Natural killer cell treated with Interleukin-12 subunit alpha and Interleukin-12 subunit beta and Interleukin-15 and Interleukin-18, amount 100 ng/mL, for 72 hours (primary cell): ENCODE measurements at regions not wholly inside any gene's neighbourhood (a gene's known extent, or its start where the extent isn't known, plus 50 kb on each side); places are given as distances from the start of the nearest gene placed in this dataset.
"Not testable (repeated sequence)": the region's sequence is repeated elsewhere in the genome, so short reads cannot be mapped to it uniquely, and the experiment has no call there.

Experiments used
- ATAC-seq, 2 donors: fragments of 150-1000 bp; cut with Tn5 transposase in 1 of 2; sonication (Bioruptor Pico), chemical (Tn5 transposase) in 1 of 2; 2 replicates each; pipeline ENCODE4 v1.10.0; 2021
- DNase-seq: peaks from one replicate; pipeline ENCODE4 v3.0.0; 2022; ENCODE audit warnings: low spot score
- H3K27ac Mint-ChIP-seq, 2 donors: 1 replicate in 1 of 2; 2 replicates in 1 of 2; pipeline ENCODE4 v1.8.0; 2022; ENCODE audit warnings: mixed read lengths in 2 of 2, mild to moderate bottlenecking in 1 of 2, moderate library complexity in 1 of 2
- H3K27me3 Mint-ChIP-seq, 2 donors: 1 replicate in 1 of 2; 2 replicates in 1 of 2; pipeline ENCODE4 v1.8.0; 2022; ENCODE audit warnings: mixed read lengths in 2 of 2
- H3K36me3 Mint-ChIP-seq: one replicate; pipeline ENCODE4 v1.8.0; 2022; ENCODE audit warnings: mixed read lengths
- H3K4me1 Mint-ChIP-seq, 2 donors: 1 replicate in 1 of 2; 2 replicates in 1 of 2; pipeline ENCODE4 v1.8.0; 2022; ENCODE audit warnings: low read depth in 2 of 2, mixed read lengths in 2 of 2, mild to moderate bottlenecking in 1 of 2
- H3K4me3 Mint-ChIP-seq: one replicate; pipeline ENCODE4 v1.8.0; 2022; ENCODE audit warnings: mixed read lengths
- H3K9me3 Mint-ChIP-seq: 2 replicates; pipeline ENCODE4 v1.8.0; 2022; ENCODE audit warnings: mixed read lengths

DNA sequence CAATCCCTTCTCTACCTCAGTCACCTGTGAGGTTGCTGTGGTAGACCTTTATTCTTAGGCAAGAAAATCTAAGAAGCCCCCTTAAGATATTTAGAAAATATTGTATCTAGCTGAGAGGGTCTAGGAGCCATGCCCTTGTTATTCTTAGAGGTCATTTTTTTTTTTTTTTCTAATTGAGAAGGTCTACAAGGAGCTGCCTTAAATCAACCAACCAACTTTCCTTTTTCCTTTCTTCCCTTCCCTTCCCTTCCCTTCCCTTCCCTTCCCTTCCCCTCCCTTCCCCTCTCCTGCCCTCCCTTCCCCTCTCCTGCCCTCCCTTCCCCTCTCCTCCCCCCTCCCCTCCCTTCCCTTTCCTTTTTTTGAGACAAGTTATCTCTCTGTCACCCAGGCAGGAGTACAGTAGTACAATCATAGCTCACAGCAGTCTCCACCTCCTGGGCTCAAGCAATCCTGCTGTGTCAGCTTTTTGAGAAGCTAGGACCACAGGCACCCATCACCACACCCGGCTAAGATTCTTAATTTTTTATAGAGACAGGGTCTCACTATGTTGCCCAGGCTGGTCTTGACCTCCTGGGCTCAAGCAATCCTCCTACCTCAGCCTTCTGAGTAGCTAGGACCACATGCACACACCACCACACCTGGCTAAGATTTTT is 668.4 kb upstream of the FBXO33 start:
- Mint-ChIP-seq H3K4me1 (no peaks in the 10 kb centered on the region), H3K27me3 (no peaks in the 10 kb centered on the region), H3K9me3 (peaks cover 11% of the 10 kb centered on the region), H3K36me3 (no peaks in the 10 kb centered on the region), H3K27ac (no peak overlapping the region), H3K4me3 (no peak overlapping the region)
- DNase-seq (no peak), ATAC-seq (no peak)

DNA sequence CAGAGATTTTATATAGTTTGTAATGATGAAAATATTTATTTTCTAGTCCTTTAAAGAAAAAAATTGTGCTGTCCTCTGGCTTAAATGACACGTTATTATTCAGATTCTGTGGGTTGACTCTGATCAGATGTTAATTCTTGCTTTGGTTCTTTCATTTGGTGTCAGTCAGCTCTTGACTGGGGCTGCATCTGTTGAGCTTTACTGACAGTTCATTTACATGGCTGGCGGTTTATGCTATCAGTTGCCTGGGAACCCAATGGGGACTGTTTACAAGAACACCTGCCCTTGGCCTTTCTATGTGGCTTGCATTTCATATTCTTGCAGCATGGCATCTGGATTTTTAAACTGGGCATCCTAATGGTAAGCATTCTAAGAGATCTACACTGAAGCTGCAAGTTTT is 667.1 kb upstream of the FBXO33 start:
- no peak for ATAC-seq
- H3K9me3 Mint-ChIP-seq, result peaks cover 7% of the 10 kb centered on the region
- no peaks in the 10 kb centered on the region for H3K27me3 Mint-ChIP-seq
- no peak for DNase-seq
- H3K4me1 Mint-ChIP-seq, result no peaks in the 10 kb centered on the region
- H3K36me3 Mint-ChIP-seq, result no peaks in the 10 kb centered on the region
- H3K4me3 Mint-ChIP-seq, result no peak overlapping the region
- H3K27ac Mint-ChIP-seq, result no peak overlapping the region

DNA sequence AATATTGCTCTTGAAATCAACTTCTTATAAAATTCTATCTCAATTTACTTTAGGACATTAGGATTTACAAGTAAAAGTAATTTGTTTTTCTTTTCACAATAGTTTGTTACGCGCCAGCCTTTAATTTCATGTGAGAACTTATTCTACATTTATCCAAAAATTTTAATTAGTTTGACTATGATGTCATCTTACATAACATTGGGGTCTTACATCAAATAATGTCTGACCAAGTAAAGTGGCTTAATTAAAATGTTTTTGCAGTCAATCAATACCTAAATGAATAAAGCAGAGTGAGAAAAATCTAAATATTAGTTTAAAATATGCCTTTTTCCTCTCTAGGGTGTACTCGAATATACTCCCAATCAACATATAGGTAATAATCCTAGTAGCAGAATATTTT is 666.2 kb upstream of the FBXO33 start:
- H3K4me3 Mint-ChIP-seq, result no peak overlapping the region
- H3K27ac Mint-ChIP-seq, result no peak overlapping the region
- no peaks in the 10 kb centered on the region for H3K27me3 Mint-ChIP-seq
- peaks cover 7% of the 10 kb centered on the region for H3K9me3 Mint-ChIP-seq
- H3K36me3 Mint-ChIP-seq, result no peaks in the 10 kb centered on the region
- H3K4me1 Mint-ChIP-seq, result no peaks in the 10 kb centered on the region
- ATAC-seq (no peak), DNase-seq (no peak)

DNA sequence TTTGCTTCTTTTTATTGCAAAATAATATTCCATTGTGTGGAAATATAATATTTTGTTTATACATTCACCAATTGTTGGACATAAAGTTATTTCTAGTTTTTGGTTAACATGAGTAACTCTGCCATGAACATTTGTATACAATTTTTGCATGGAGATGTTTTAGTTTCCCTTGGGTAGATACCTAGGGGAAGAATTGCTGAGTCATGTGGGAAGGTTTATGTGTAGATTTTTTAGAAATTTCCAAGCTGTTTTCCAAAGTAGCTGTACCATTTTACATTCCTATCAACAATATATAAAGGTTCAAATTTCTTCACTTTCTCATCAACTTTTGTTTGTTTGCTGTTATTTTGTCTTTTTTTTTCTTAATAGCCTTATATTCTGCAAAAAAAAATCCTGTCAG is 664.7 kb upstream of the FBXO33 start:
- Mint-ChIP-seq H3K36me3 (no peaks in the 10 kb centered on the region), H3K27ac (no peak overlapping the region), H3K27me3 (no peaks in the 10 kb centered on the region), H3K4me1 (no peaks in the 10 kb centered on the region), H3K9me3 (peaks cover 16% of the 10 kb centered on the region), H3K4me3 (no peak overlapping the region)
- no peak for ATAC-seq
- no peak for DNase-seq

DNA sequence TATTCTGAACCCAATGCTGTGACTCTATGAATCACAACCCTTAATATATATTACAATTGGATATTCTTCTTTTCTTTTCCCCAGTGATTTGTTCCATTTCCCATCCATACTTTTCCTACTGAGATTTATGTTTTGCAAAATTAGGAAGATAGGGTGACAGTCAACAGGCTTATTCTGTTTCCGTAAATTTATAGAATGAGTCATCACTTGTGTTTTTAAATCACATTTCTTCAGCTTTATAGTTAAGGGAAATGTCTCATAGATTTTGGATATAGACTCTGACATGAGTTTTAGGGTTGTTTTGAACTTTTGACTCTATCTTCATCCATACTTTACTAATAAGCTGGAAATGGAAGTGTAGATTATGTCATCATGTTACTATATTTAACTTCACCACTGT is 661.6 kb upstream of the FBXO33 start:
- Mint-ChIP-seq H3K4me1 (no peaks in the 10 kb centered on the region), H3K4me3 (no peak overlapping the region), H3K27me3 (no peaks in the 10 kb centered on the region)

DNA sequence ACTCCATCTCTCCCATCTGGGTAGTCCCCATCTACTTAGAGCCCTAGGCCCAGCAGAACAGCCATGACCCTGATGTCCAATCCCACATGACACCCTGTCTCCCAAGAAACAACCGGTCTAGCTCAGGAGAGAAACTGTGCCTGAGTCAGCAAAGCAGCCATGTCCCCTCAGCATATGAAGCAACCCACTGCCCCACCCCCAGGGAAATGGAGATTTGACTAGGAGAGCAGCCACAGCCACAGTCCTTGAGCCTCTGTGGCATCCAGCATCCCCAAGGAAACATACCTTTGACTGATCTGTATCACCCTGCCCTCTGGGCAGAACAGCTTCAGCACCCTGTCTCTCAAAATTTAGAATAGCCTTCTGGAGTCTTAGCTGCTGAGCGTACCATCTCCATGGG is 641.9 kb upstream of the FBXO33 start:
- ATAC-seq (no peak), DNase-seq (no peak)
- Mint-ChIP-seq H3K27ac (no peak overlapping the region), H3K9me3 (peaks cover 20% of the 10 kb centered on the region), H3K4me1 (no peaks in the 10 kb centered on the region), H3K4me3 (no peak overlapping the region), H3K27me3 (no peaks in the 10 kb centered on the region), H3K36me3 (no peaks in the 10 kb centered on the region)

More for the DNA sequence above, 661.6 kb upstream of the FBXO33 start:
- Mint-ChIP-seq H3K36me3 (no peaks in the 10 kb centered on the region), H3K27ac (no peak overlapping the region), H3K9me3 (peaks cover 29% of the 10 kb centered on the region)
- no peak for ATAC-seq
- DNase-seq, result no peak

DNA sequence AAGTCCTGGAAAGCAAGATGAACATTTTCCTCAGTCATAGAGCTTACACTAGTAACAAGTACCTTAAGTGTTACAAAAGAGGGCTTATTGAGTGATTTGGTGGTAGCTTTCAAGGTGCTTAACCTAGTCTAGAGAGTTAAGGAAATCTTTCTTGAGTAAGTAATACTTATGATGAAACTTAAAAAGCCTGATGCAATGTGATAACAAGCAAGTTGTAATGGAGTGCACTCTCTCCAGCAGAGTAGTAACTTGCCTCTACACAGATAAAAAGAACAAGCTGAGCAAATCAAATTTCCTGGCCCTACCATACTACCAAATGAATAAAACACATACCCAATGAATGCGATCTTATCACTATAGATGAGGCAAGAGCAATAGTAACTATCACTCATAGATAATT is 639.9 kb upstream of the FBXO33 start:
- no peak overlapping the region for H3K4me3 Mint-ChIP-seq
- peaks cover 20% of the 10 kb centered on the region for H3K9me3 Mint-ChIP-seq
- no peak overlapping the region for H3K27ac Mint-ChIP-seq
- no peak for DNase-seq
- H3K4me1 Mint-ChIP-seq, result no peaks in the 10 kb centered on the region
- no peak for ATAC-seq
- no peaks in the 10 kb centered on the region for H3K36me3 Mint-ChIP-seq
- H3K27me3 Mint-ChIP-seq, result no peaks in the 10 kb centered on the region

DNA sequence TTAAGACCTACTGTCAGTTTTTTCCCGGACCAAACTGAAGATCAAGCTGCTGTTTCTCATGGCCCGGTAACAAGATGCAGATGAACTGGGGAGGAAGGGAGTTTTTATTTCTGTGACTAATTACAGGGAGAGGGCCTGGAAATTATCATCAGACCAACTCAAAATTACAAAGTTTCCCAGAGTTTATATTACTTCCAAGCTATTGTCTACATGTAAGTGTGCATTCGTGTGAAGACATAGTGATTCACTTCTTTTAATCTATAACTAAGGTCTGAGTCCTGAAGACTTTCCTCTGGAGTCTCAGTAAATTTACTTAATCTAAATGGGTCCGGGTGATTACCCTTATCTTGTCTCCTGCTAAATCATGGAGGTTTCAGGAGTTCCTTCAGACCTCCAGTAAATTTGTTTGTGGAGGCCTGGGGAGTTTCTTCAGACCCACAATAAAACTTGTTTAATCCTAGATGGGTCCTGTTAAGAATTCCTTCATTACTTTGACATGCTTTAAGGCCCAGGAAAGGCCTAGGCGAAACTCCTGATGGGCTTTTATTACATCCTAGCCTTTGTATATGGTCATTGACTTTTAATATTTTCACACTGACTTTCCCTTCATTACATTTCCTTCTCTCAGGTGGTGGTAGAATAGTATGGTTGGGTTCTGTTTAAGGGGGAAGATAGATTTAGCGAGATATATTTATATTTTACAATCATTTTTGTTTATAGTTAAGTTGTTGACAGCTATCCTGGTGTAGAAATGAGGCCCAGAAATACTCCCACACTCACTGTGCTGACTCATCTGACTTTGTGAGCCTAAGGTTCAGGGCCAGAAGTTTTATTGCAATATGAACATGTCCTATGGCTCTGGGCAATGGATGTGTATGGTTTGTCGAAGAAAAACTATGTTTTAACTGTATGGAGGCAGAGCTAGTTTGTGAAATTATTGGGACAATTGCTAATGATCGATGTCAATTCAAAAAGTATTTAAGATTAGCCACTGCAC is 627.0 kb upstream of the FBXO33 start:
- Mint-ChIP-seq H3K27me3 (no peaks in the 10 kb centered on the region), H3K4me1 (no peaks in the 10 kb centered on the region), H3K27ac (no peak overlapping the region), H3K4me3 (no peak overlapping the region), H3K9me3 (peaks cover 10% of the 10 kb centered on the region), H3K36me3 (no peaks in the 10 kb centered on the region)
- ATAC-seq (no peak), DNase-seq (no peak)

DNA sequence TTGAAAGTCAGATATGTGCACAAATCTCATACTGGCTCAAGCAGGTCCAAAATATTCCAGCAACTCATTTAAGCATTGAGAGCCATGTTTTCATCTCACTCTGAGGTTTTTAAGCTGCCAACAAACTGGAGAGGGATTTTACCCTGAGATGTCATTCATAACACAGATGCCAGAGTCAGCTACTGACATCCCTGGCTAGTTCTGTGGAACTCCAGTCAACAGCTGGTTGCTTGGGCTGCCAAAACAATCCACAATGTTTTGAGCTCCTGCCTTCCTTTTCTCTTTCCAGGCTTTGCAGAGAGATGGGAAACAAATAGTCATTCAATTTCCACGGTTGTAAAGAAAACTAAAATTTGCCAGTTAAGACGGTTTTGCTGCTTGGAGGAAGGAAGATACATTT is 621.2 kb upstream of the FBXO33 start:
- ATAC-seq, result no peak

DNA sequence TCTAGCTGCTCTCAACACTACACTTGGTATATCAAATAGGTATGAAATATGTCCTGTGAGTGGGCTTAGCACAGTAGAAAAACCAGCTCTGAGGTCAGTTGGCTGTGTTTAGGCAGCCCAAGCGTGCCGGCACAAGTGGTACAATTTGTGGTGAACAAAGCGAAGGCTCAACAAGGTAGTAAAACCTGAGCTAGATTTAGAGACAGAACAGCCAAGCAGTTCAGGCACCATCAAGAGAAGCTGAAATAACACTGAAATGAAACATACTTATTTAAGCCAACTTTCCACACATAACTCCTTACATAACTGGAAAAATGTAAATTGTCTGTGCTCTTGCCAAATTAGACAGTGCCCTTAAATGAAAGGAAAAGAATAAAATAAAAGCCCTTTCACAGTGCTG is 596.8 kb upstream of the FBXO33 start:
- DNase-seq (no peak), ATAC-seq (no peak)
- Mint-ChIP-seq H3K4me3 (no peak overlapping the region), H3K27me3 (no peaks in the 10 kb centered on the region), H3K36me3 (no peaks in the 10 kb centered on the region), H3K9me3 (peaks cover 14% of the 10 kb centered on the region), H3K27ac (no peak overlapping the region), H3K4me1 (no peaks in the 10 kb centered on the region)

More for the DNA sequence above, 621.2 kb upstream of the FBXO33 start:
- peaks cover 2% of the 10 kb centered on the region for H3K9me3 Mint-ChIP-seq
- no peaks in the 10 kb centered on the region for H3K27me3 Mint-ChIP-seq
- H3K4me1 Mint-ChIP-seq, result no peaks in the 10 kb centered on the region
- H3K4me3 Mint-ChIP-seq, result no peak overlapping the region
- no peak overlapping the region for H3K27ac Mint-ChIP-seq
- DNase-seq, result no peak
- H3K36me3 Mint-ChIP-seq, result no peaks in the 10 kb centered on the region

DNA sequence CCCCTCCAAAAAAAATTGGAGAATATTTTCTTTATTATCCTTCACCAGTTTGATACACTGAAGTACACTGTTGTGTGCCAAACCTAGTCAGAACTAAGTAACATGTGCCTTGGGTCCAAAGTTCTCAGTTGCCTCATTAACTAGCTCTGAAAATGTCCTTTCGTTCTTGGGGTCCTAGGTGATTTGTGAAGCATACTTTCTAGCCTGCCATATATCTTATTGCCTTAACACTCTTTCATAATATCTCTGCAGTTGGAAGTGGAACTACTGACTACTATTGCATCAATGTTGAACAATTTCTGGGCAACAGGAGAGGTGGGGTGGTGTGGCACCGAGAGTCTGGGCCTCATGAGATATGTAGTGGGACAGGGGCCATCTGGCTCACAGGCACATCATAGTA is 592.9 kb upstream of the FBXO33 start:
- no peaks in the 10 kb centered on the region for H3K4me1 Mint-ChIP-seq
- no peak overlapping the region for H3K4me3 Mint-ChIP-seq
- H3K9me3 Mint-ChIP-seq, result peaks cover 12% of the 10 kb centered on the region
- ATAC-seq (no peak), DNase-seq (no peak)
- no peaks in the 10 kb centered on the region for H3K27me3 Mint-ChIP-seq
- H3K27ac Mint-ChIP-seq, result no peak overlapping the region
- no peaks in the 10 kb centered on the region for H3K36me3 Mint-ChIP-seq

DNA sequence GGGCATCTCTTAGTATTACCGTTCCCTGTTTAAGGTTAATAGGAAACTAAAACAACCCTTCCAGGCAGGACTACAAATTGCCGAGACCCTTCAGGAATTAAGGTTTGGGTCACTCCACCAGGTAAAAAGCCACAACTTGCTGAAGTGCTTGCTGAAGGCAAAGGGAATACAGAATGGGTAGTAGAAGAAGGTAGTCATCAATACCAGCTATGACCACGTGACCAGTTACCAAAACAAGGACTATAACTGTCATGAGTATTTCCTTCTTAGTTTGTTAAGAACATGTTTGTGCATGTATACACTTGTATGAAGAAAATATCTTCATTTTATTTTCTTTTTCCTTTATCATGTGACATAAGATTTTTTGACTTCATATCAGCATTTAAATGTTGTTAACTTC is 578.7 kb upstream of the FBXO33 start:
- no peak overlapping the region for H3K27ac Mint-ChIP-seq
- peaks cover 12% of the 10 kb centered on the region for H3K9me3 Mint-ChIP-seq
- H3K36me3 Mint-ChIP-seq, result no peaks in the 10 kb centered on the region
- no peaks in the 10 kb centered on the region for H3K27me3 Mint-ChIP-seq
- ATAC-seq, result no peak
- DNase-seq, result no peak
- H3K4me3 Mint-ChIP-seq, result no peak overlapping the region
- H3K4me1 Mint-ChIP-seq, result no peaks in the 10 kb centered on the region

DNA sequence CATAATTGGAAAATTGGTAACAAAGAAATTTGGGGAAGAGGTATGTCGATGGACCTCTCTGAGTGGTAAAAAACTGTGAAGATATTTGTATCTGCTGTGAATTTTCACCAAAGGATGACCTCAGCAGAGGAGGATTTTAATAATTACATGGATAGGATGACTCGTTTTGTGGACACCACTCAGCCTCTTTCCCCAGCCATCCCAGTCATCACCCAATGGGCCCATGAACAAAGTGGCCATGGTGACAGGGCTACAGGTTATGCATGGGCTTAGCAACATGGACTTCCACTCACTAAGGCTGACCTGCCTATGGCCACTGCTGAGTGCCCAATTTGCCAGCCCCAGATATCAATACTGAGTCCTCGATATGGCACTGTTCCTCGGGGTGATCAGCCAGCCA is 577.5 kb upstream of the FBXO33 start:
- H3K4me1 Mint-ChIP-seq, result no peaks in the 10 kb centered on the region
- H3K36me3 Mint-ChIP-seq, result no peaks in the 10 kb centered on the region
- H3K9me3 Mint-ChIP-seq, result peaks cover 14% of the 10 kb centered on the region
- no peak overlapping the region for H3K4me3 Mint-ChIP-seq
- DNase-seq (no peak), ATAC-seq (no peak)
- H3K27me3 Mint-ChIP-seq, result no peaks in the 10 kb centered on the region
- no peak overlapping the region for H3K27ac Mint-ChIP-seq

DNA sequence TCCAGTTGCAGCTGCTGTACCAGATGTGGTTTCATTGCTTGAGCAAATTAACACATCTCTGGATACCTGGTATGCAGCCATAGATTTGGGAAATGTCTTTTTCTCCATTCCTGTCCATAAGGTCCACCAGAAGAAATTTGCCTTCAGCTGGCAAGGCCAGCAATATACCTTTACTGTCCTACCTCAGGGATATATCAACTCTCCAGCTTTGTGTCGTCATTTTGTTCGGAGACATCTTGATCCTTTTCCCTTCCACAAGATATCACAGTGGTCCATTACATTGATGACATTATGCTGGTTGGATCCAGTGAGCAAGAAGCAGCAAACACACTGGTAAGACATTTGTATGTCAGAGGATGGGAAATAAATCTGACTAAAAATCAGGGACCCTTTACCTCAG is 576.1 kb upstream of the FBXO33 start:
- not testable (repeated sequence) for H3K27me3 Mint-ChIP-seq, H3K36me3 Mint-ChIP-seq, DNase-seq, H3K27ac Mint-ChIP-seq, H3K4me1 Mint-ChIP-seq, H3K4me3 Mint-ChIP-seq, ATAC-seq
- peaks cover 18% of the 10 kb centered on the region for H3K9me3 Mint-ChIP-seq
